Stimulated activated CD8-positive, alpha-beta memory T cell treated with anti-CD3 and anti-CD28 coated beads, Interleukin-2, amount 100 ng/mL, for 48 hours (primary cell): ENCODE measurements at regions not wholly inside any gene's neighbourhood (a gene's known extent, or its start where the extent isn't known, plus 50 kb on each side); places are given as distances from the start of the nearest gene placed in this dataset.

Experiments used
- DNase-seq, 2 donors: peaks; one replicate each; pipeline ENCODE4 v3.0.0-alpha.2; 2020; ENCODE audit warnings: low read depth in 2 of 2

- DNase-seq: no peak
These were observed 256.4 kb upstream of the SOX21 start for GRCh38 chr13:94968757-94969086.

GRCh38 chr13:94968040-94968756 is 255.9 kb upstream of the SOX21 start:
- DNase-seq: no peak

- DNase-seq: peak; percentile 15 to 19
These were observed 255.1 kb upstream of the SOX21 start for GRCh38 chr13:94967183-94968039.

- DNase-seq: no peak
These were observed 254.1 kb upstream of the SOX21 start for GRCh38 chr13:94966422-94966955.

- no peak for DNase-seq
These were observed 247.3 kb upstream of the SOX21 start for GRCh38 chr13:94959626-94960025.

GRCh38 chr13:94956417-94957110 is 244.2 kb upstream of the SOX21 start:
- no peak for DNase-seq

GRCh38 chr13:94952787-94953186 is 240.4 kb upstream of the SOX21 start:
- no peak for DNase-seq

- DNase-seq: no peak
These were observed 238.0 kb upstream of the SOX21 start for GRCh38 chr13:94950303-94950702.

- no peak for DNase-seq
These were observed 235.6 kb upstream of the SOX21 start for GRCh38 chr13:94947965-94948371.

- no peak for DNase-seq
These were observed 235.0 kb upstream of the SOX21 start for GRCh38 chr13:94947392-94947791.

GRCh38 chr13:94946039-94946438 is 233.7 kb upstream of the SOX21 start:
- DNase-seq: no peak

GRCh38 chr13:94938124-94938523 is 225.8 kb upstream of the SOX21 start:
- DNase-seq: no peak

- DNase-seq: no peak
These were observed 224.3 kb upstream of the SOX21 start for GRCh38 chr13:94936633-94937032.

- DNase-seq: no peak
These were observed 221.6 kb upstream of the SOX21 start for GRCh38 chr13:94933936-94934335.

GRCh38 chr13:94933230-94933751 is 220.9 kb upstream of the SOX21 start:
- DNase-seq: no peak

GRCh38 chr13:94928127-94928775 is 215.9 kb upstream of the SOX21 start:
- no peak for DNase-seq

GRCh38 chr13:94925263-94925662 is 212.9 kb upstream of the SOX21 start:
- DNase-seq: no peak

- no peak for DNase-seq
These were observed 208.8 kb upstream of the SOX21 start for GRCh38 chr13:94921181-94921580.

GRCh38 chr13:94920578-94920977 is 208.2 kb upstream of the SOX21 start:
- DNase-seq: no peak

- no peak for DNase-seq
These were observed 205.5 kb upstream of the SOX21 start for GRCh38 chr13:94917824-94918223.

- no peak for DNase-seq
These were observed 202.6 kb upstream of the SOX21 start for GRCh38 chr13:94914895-94915294.

- no peak for DNase-seq
These were observed 194.3 kb upstream of the SOX21 start for GRCh38 chr13:94906605-94907004.
